ENCODE measurements at regions not wholly inside any gene's neighbourhood (a gene's known extent, or its start where the extent isn't known, plus 50 kb on each side); places are given as distances from the start of the nearest gene placed in this dataset.
"Not testable (repeated sequence)": the region's sequence is repeated elsewhere in the genome, so short reads cannot be mapped to it uniquely, and the experiment has no call there.

DNA sequence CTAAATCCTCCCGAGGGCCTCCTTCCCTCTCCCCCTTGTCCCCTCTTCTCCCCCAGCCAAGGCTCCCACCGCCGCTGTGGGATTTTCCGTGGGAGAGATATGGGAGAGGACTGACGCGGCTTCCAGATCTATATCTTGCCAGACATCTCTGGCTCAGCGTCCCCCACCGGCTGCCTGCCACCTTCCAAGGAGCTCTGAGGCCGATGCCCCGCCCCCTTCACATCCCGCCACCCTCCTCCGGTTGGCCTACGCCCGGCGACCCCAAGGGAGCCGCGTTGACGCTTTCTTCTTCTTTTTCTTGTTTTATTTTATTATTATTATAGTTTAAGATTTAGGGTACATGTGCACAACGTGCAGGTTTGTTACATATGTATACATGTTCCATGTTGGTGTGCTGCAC is 352.2 kb upstream of the DEFB115 start:
- TF ChIP-seq POLR2A, EP300 (IDR thresholded peaks at IDR 0.05): not testable (repeated sequence)
- TF ChIP-seq, protein P1, sequence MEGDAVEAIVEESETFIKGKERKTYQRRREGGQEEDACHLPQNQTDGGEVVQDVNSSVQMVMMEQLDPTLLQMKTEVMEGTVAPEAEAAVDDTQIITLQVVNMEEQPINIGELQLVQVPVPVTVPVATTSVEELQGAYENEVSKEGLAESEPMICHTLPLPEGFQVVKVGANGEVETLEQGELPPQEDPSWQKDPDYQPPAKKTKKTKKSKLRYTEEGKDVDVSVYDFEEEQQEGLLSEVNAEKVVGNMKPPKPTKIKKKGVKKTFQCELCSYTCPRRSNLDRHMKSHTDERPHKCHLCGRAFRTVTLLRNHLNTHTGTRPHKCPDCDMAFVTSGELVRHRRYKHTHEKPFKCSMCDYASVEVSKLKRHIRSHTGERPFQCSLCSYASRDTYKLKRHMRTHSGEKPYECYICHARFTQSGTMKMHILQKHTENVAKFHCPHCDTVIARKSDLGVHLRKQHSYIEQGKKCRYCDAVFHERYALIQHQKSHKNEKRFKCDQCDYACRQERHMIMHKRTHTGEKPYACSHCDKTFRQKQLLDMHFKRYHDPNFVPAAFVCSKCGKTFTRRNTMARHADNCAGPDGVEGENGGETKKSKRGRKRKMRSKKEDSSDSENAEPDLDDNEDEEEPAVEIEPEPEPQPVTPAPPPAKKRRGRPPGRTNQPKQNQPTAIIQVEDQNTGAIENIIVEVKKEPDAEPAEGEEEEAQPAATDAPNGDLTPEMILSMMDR (IDR thresholded peaks at IDR 0.05): not testable (repeated sequence)
